Smooth muscle cell (in vitro differentiated cells): ENCODE measurements at regions not wholly inside any gene's neighbourhood (a gene's known extent, or its start where the extent isn't known, plus 50 kb on each side); places are given as distances from the start of the nearest gene placed in this dataset.

Experiments
- DNase-seq: peaks from one replicate; lab custom pipeline; 2025; ENCODE audit not compliant: unreplicated experiment; lab: John Stamatoyannopoulos, UW
- H2AFZ ChIP-seq: fragments of 200-600 bp; sonication (generic); 2 replicates; pipeline ENCODE4 v1.6.0; 2016; ENCODE audit warnings: antibody characterized with exemption, low read depth, mild to moderate bottlenecking
- H3F3A ChIP-seq: fragments of 200-600 bp; sonication (generic); 2 replicates; pipeline ENCODE4 v1.6.0; 2017; ENCODE audit warnings: antibody characterized with exemption, low read depth
- H3K27ac ChIP-seq: fragments of 200-600 bp; sonication (generic); 2 replicates; pipeline ENCODE4 v1.5.1; 2016; ENCODE audit warnings: low read depth, mild to moderate bottlenecking
- H3K27me3 ChIP-seq: fragments of 200-600 bp; sonication (generic); 2 replicates; pipeline ENCODE4 v1.6.1; 2016; ENCODE audit warnings: low read depth, mild to moderate bottlenecking
- H3K36me3 ChIP-seq: fragments of 200-600 bp; sonication (generic); 2 replicates; pipeline ENCODE4 v1.5.1; 2016; ENCODE audit warnings: low read depth
- H3K4me1 ChIP-seq: fragments of 200-600 bp; sonication (generic); 2 replicates; pipeline ENCODE4 v1.5.1; 2016; ENCODE audit warnings: low read depth
- H3K4me2 ChIP-seq: fragments of 200-600 bp; sonication (generic); 2 replicates; pipeline ENCODE4 v1.6.0; 2016; ENCODE audit warnings: mild to moderate bottlenecking
- H3K4me3 ChIP-seq: fragments of 200-600 bp; sonication (generic); 2 replicates; pipeline ENCODE4 v1.5.1; 2016; ENCODE audit warnings: mild to moderate bottlenecking
- H3K79me2 ChIP-seq: fragments of 200-600 bp; sonication (generic); 2 replicates; pipeline ENCODE4 v1.6.0; 2016; ENCODE audit warnings: low read depth, mild to moderate bottlenecking
- H3K9ac ChIP-seq: fragments of 200-600 bp; sonication (generic); 2 replicates; pipeline ENCODE4 v1.6.0; 2016; ENCODE audit warnings: low read depth
- H3K9me3 ChIP-seq: fragments of 200-600 bp; sonication (generic); replicated peaks from 2 replicates; pipeline ENCODE4 v1.5.1; 2016; ENCODE audit warnings: low read depth
- H4K20me1 ChIP-seq: fragments of 200-600 bp; sonication (generic); 2 replicates; pipeline ENCODE4 v1.6.0; 2016; ENCODE audit warnings: low read depth
- CTCF ChIP-seq: fragments of 200-600 bp; sonication (generic); IDR thresholded peaks from 2 replicates; pipeline ENCODE4 v1.5.1; 2017; ENCODE audit warnings: borderline replicate concordance, mild to moderate bottlenecking, antibody characterized with exemption; ENCODE audit not compliant: insufficient read depth, poor library complexity, severe bottlenecking
- WGBS: methylation state at CpG from one replicate; pipeline ENCODE4 v1.1.7; 2016; ENCODE audit warnings: low lambda C conversion rate; 5-methylcytosine and 5-hydroxymethylcytosine counted together

GRCh38 chr2:18247282-18248110 lies 313.0 kb downstream of the RDH14 start:
- no peak overlapping the region for H3K9ac ChIP-seq
- H3K4me3 ChIP-seq = no peak overlapping the region
- H3K36me3 ChIP-seq = no peaks in the 10 kb centered on the region
- H3K79me2 ChIP-seq = no peaks in the 10 kb centered on the region
- no peaks in the 10 kb centered on the region for H4K20me1 ChIP-seq
- no peak overlapping the region for H3K4me2 ChIP-seq
- no peaks in the 10 kb centered on the region for H3K4me1 ChIP-seq
- no peaks in the 10 kb centered on the region for H3K27me3 ChIP-seq
- TF ChIP-seq CTCF = no peak
- WGBS = 68% methylated on average over 7 of the region's 7 CpGs
- DNase-seq = no peak
- no peaks in the 10 kb centered on the region for H3F3A ChIP-seq
- H2AFZ ChIP-seq = no peak overlapping the region
- no peaks in the 10 kb centered on the region for H3K9me3 ChIP-seq
- no peak overlapping the region for H3K27ac ChIP-seq

GRCh38 chr2:18245375-18245774 lies 315.1 kb downstream of the RDH14 start:
- H3K4me3 ChIP-seq = no peak overlapping the region
- H3F3A ChIP-seq = no peaks in the 10 kb centered on the region
- H4K20me1 ChIP-seq = no peaks in the 10 kb centered on the region
- no peak overlapping the region for H3K9ac ChIP-seq
- H3K27ac ChIP-seq = no peak overlapping the region
- H3K4me2 ChIP-seq = no peak overlapping the region
- H3K4me1 ChIP-seq = no peaks in the 10 kb centered on the region
- DNase-seq = no peak
- H3K79me2 ChIP-seq = no peaks in the 10 kb centered on the region
- no peak overlapping the region for H2AFZ ChIP-seq
- no peak for TF ChIP-seq CTCF
- H3K27me3 ChIP-seq = no peaks in the 10 kb centered on the region
- no peaks in the 10 kb centered on the region for H3K36me3 ChIP-seq
- no peaks in the 10 kb centered on the region for H3K9me3 ChIP-seq
- WGBS = 100% methylated on average over 1 of the region's 1 CpG

GRCh38 chr2:18244845-18245244 lies 315.6 kb downstream of the RDH14 start:
- no peak overlapping the region for H3K4me3 ChIP-seq
- H3K9me3 ChIP-seq = no peaks in the 10 kb centered on the region
- no peaks in the 10 kb centered on the region for H3K79me2 ChIP-seq
- no peaks in the 10 kb centered on the region for H3F3A ChIP-seq
- no peak for TF ChIP-seq CTCF
- H3K4me1 ChIP-seq = no peaks in the 10 kb centered on the region
- H3K36me3 ChIP-seq = no peaks in the 10 kb centered on the region
- no peak overlapping the region for H3K27ac ChIP-seq
- WGBS = 56% methylated on average over 2 of the region's 2 CpGs
- no peak for DNase-seq
- H3K9ac ChIP-seq = no peak overlapping the region
- no peak overlapping the region for H2AFZ ChIP-seq
- no peaks in the 10 kb centered on the region for H4K20me1 ChIP-seq
- H3K4me2 ChIP-seq = no peak overlapping the region
- no peaks in the 10 kb centered on the region for H3K27me3 ChIP-seq

GRCh38 chr2:18243816-18244215 lies 316.6 kb downstream of the RDH14 start:
- H3K27ac ChIP-seq = no peak overlapping the region
- no peaks in the 10 kb centered on the region for H3K27me3 ChIP-seq

More at GRCh38 chr2:18243816-18244215, 316.6 kb downstream of the RDH14 start:
- no peak overlapping the region for H3K4me2 ChIP-seq
- H4K20me1 ChIP-seq = no peaks in the 10 kb centered on the region
- DNase-seq = no peak
- no peaks in the 10 kb centered on the region for H3F3A ChIP-seq
- H2AFZ ChIP-seq = no peak overlapping the region
- no peaks in the 10 kb centered on the region for H3K4me1 ChIP-seq
- no peak overlapping the region for H3K9ac ChIP-seq
- TF ChIP-seq CTCF = no peak
- no peaks in the 10 kb centered on the region for H3K9me3 ChIP-seq
- no peak overlapping the region for H3K4me3 ChIP-seq
- no peaks in the 10 kb centered on the region for H3K79me2 ChIP-seq
- H3K36me3 ChIP-seq = no peaks in the 10 kb centered on the region
